GM18858 (cell line): ENCODE measurements at regions not wholly inside any gene's neighbourhood (a gene's known extent, or its start where the extent isn't known, plus 50 kb on each side); places are given as distances from the start of the nearest gene placed in this dataset.

Source experiments
- ATAC-seq: cut with Tn5 transposase; IDR thresholded peaks from one replicate; pipeline ENCODE4 v1.9.1; 2021; ENCODE audit not compliant: unreplicated experiment

- ATAC-seq: no peak
These were observed 335.7 kb downstream of the GPR37 start for GRCh38 chr7:124429923-124430322.

DNA sequence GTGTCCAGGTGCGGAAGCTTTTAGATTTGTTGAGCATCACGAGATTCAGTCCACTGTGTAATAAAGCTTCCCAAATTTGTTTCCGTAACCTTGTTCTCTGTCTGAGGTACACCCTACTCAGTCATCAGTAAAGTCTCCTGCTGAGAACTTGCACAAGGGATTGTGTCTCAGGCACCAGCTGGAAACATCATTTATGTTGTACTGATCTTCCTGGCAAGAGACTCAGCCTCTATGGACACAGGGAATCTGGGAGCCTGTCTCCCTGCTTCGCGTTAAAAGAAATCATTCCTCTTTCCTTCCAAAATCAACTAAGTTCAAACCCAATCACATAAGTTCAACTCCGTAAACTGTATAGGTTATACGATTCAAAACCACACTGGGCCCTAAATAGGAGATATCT, 336.8 kb downstream of the GPR37 start:
- no peak for ATAC-seq

DNA sequence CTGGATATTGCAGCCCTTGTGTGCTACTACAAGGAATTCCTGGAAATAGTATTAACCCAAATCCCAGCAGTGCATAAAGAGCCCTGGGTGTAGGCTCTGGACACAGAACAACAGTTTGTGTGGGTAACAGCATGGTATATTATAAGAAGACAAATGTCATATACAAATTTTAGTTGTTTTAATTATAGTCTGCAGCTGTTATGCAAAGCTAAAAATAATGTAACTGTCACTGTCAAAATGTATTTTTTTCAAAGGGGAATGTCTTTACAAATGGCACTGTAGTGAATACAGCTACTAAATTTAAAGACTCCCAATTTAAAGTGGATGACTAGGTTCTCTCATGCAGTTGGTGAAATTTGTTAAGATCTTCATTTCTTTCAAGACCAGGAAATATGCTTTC, 339.0 kb downstream of the GPR37 start:
- no peak for ATAC-seq

- no peak for ATAC-seq
These were observed 341.7 kb downstream of the GPR37 start for GRCh38 chr7:124423863-124424262.

DNA sequence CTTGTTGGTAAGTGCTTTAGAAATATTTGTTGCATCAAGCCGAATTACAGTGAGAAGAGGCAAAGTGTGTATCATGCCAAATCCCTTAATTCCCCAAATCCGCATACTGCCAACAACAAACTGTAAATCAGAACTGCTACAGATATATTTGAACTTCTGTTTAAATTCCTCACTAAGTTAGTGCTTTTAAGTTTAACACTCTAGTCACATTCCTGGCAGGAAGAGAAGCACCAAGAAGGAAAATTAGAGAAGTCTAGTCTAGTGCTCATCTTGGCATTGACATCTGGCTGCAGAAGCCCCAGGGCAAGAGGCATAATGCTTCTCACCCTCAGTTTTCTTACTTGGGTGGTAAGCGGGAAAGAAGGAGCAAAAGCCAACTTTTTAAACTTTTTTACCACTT, 343.5 kb downstream of the GPR37 start:
- no peak for ATAC-seq

DNA sequence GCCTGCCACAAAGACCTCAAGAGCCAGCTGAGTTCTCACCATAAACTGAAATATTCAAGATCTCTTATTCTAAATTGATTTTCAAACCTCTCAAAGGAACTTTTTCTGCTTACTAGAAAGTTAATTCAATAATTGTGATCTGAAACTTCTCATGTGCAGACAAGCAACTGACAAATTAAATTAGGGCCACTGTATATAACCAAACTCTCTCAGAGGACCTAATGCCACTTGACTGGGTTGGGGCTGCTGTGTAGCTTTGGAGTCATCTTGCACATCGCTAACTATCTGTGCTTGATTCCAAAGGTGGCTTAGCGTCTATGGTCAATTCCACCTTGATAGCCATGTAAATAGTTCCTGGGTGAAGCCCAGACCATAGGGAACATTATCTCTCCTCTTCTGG, 345.2 kb downstream of the GPR37 start:
- ATAC-seq: no peak

GRCh38 chr7:124413029-124413428, 352.6 kb downstream of the GPR37 start:
- ATAC-seq: no peak

DNA sequence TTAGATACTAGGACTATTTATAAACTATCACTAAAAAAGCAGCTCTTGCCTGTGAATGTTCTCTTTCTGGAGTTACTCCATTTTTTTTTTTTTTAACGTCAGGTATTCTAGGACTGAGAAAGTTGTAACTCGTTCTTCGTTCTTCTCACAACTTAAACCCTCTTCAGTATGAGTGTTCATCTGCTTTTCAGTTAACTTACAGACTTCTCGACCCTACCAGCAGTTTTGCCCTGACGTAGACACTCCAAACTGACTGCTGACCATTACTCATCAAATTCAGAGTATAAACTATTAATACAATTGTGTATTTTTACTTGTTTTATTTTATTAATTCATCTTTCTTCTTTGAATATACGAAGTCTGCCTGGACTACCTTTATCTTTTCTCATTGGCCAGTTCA, 353.1 kb downstream of the GPR37 start:
- ATAC-seq: no peak

GRCh38 chr7:124411796-124412195, 353.8 kb downstream of the GPR37 start:
- ATAC-seq: no peak

DNA sequence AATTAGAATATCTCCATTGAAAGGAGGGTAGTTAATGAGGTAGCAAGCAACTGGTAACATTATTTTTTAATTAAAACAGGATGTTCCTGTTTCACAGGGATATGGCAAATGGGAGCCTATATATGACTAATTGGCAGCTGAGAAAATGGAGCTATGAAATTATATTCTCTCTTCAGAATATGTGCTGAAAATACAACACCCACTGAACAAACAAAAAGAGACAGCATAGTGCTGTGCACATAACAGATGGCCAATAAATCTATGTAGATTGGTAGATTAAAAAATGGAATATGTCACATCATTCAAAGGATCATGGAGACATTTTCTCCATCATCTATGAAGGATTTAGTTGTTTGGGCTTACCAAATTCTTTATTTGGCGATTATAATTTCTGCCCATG, 362.0 kb downstream of the GPR37 start:
- no peak for ATAC-seq

DNA sequence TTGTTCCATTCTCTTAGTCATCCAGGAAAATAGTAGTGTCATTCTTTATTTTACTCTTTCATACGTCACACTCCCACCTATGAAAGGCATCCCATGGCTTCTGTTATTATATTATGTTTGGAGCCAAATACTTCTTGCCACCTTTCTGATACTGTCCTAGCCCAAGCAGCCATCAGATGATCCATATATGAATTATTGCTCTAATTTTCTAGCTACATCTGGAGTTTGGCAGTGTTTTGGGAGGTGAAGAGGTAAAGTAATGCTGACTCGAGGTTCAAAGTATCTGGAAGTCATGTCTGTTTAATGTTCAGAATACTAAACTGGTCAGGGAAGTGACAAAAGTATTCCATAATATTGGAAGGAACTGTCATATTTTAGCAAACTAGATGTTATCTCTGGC, 362.5 kb downstream of the GPR37 start:
- no peak for ATAC-seq

GRCh38 chr7:124399941-124400340, 365.7 kb downstream of the GPR37 start:
- ATAC-seq: peak; percentile 76

GRCh38 chr7:124398937-124399552, 366.2 kb upstream of the TMEM229A start:
- no peak for ATAC-seq

DNA sequence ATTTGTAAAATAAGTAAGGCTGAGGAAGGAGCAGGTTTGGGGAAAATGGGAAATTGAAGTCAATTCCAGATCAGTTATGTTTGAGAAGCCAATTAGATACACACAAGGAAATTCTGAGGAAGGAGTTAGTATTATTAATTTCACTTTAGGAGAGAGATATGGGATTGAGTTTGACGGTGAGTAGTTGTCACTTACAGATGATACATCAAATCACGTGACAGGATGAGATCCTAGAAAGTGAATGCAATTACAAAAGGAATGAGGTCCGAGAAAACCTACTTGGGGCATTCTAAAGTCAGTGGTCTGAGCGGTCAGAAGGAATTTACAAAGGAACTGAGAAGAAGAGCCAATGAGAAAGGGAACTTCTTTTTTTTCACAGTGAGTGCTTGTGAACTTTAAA, 364.3 kb upstream of the TMEM229A start:
- no peak for ATAC-seq

DNA sequence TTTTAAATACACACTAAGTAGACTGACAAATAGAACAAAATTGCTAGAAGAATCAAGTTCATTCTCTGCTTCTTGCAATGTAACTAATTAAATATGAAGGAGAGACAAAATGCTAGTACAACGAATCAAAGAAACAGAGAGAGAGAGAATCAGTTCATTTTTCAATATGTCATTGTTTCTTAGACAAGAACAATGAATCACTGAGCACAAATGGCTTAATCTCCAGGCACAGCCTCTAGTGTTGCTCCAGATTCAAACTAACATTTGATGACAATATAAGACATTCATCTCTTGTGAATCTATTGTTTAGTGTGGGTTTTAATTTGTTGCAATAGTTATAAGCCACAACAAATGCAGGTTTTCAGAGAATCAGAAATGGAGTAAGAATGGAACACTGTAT, 357.4 kb upstream of the TMEM229A start:
- no peak for ATAC-seq

- no peak for ATAC-seq
These were observed 355.9 kb upstream of the TMEM229A start for GRCh38 chr7:124388751-124389150.

GRCh38 chr7:124387056-124387455, 354.2 kb upstream of the TMEM229A start:
- ATAC-seq: no peak

GRCh38 chr7:124379296-124379695, 346.4 kb upstream of the TMEM229A start:
- no peak for ATAC-seq

DNA sequence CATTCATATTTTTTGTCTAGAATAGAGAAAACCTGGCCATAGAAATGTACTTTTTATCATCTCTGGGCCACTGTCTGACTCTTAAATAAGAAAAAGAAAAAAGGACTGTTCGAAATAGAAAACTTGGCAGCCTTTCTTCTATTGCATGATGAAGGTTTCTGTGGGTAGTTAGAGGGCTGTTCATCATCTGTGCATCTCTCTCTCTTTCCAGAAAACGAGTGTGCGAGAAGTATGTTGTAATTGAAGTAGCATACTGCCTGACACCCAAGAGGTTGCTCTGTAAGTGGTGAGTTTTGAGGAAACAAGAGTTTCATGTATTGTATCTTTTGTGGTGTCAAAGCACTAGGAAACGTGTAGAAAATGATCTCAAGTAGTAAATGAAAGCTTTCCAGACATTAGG, 343.2 kb upstream of the TMEM229A start:
- no peak for ATAC-seq

DNA sequence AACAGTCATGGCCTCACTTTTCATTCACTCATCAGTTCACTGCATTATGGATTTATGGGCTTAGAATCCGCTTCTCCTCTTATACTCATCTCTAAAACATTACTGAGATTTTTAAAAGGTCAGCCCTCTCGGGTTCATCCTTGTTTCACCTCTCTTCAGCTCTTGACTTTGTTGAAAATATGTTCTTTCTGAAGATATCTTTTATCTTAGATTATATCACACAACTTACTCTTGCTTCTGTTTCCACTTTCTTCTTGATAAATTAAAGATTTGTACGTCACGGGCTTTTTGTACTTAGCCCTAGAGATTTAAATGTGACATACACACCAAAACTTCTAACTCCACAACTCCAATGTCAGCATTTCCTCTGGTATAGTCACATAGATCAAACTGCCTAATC, 342.5 kb upstream of the TMEM229A start:
- no peak for ATAC-seq

- no peak for ATAC-seq
These were observed 336.4 kb upstream of the TMEM229A start for GRCh38 chr7:124369310-124369709.

- no peak for ATAC-seq
These were observed 333.3 kb upstream of the TMEM229A start for GRCh38 chr7:124366118-124366517.

DNA sequence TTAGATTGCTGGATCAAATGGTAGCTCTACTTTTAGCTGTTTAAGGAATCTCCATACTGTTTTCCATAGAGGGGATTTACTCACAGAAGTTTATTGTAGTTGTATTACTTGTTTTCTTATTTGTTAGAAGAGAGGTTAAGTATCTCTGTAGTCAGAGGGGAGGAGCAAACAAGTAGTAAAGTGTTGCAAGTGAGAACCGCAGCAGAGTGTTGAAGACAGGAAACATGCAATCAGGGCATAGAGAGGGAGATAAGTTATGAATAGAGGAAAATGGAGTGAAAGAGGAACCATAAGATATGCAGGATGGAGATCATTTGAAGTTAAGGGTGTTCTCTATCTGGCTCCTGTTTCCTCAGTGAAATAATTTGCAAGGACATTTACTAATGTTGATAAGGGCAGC, 331.4 kb upstream of the TMEM229A start:
- no peak for ATAC-seq

DNA sequence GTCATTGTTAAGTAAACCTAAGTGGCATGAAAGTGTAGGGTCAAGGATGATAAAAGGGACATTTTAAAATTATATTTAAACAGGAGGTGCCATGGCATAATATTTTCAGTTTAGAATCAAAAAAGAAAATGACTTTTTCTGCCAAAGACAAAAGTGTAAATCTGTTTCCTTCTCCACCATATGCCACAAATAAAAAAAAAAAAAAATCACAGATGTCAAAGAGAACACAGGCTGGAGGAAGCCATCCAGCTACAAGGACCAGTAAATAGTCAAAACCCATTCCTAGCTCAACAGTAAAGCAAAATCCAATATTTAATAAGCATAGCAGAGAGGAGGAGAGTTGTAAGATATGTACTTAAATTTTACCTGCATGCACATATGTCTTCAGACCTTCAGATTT, 321.3 kb upstream of the TMEM229A start:
- no peak for ATAC-seq
